ENCODE measurements at regions not wholly inside any gene's neighbourhood (a gene's known extent, or its start where the extent isn't known, plus 50 kb on each side); places are given as distances from the start of the nearest gene placed in this dataset.
A peak's percentile ranks its signal among the peaks of the same experiment; 100 is the strongest.

GRCh38 chr12:113612793-113613192 is 141.1 kb upstream of the LHX5 start:
- DNase-seq (ENCODE audit: low read depth in 1 of 2, low spot score in 1 of 2) (no peak), FAIRE-seq (no peak), ATAC-seq (0 out of 6 replicates have a peak, but pooled peaks of 1 of the 2 experiments have one; percentile 23)
- Histone ChIP-seq H3K4me3 (no peak overlapping the region), H3K4me2 (no peak overlapping the region), H3K4me1 (no peaks in the 10 kb centered on the region), H3K9me3 (peaks cover 3% of the 10 kb centered on the region; the same call in 1 of the 3 replicates), H3K27ac (no peak overlapping the region)
- TF ChIP-seq CEBPB (IDR thresholded peaks at IDR 0.05) (no peak), ZC3H11A (IDR thresholded peaks at IDR 0.05) (no peak), USF2 (IDR thresholded peaks at IDR 0.05) (no peak), RARB (CRISPR knock-in tag; IDR thresholded peaks at IDR 0.05) (no peak), ELK1 (IDR thresholded peaks at IDR 0.05; ENCODE audit: low read depth, low read length) (no peak), CTCF (IDR thresholded peaks at IDR 0.05) (no peak), FOXS1 (CRISPR knock-in tag; IDR thresholded peaks at IDR 0.05) (no peak), FOSL2 (IDR thresholded peaks at IDR 0.05) (no peak), FOSL2 (CRISPR knock-in tag; IDR thresholded peaks at IDR 0.05) (no peak), JUN (IDR thresholded peaks at IDR 0.05) (no peak), SREBF2 (IDR thresholded peaks at IDR 0.05) (no peak), RAD21 (conservative IDR thresholded peaks at IDR 0.05 in 1 of 2, IDR thresholded peaks at IDR 0.05 in 1 of 2) (no peak)
- POLR2A ChIA-PET, result no interaction called here
- CTCF ChIA-PET, result interaction anchor here (1.1 kb wide), 1 partner anchor 20 kb away, joined by 3 read pairs; no protein-coding TSS in a partner anchor
- WGBS (ENCODE audit: missing lambda C conversion rate), result 15% methylated on average over 3 of the region's 3 CpGs

- Histone ChIP-seq H3K4me2 (no peak overlapping the region), H3K4me3 (no peak overlapping the region), H3K27ac (no peak overlapping the region), H3K9me3 (peaks cover 3% of the 10 kb centered on the region; the same call in 1 of the 3 replicates), H3K4me1 (no peaks in the 10 kb centered on the region)
- DNase-seq (ENCODE audit: low read depth in 1 of 2, low spot score in 1 of 2), result no peak
- no peak for FAIRE-seq
- ChIA-PET POLR2A (no interaction called here), CTCF (no interaction called here)
- ATAC-seq, result peak in 1 of 2 experiments; percentile 28; a peak in 2 of 6 replicates
- 39% methylated on average over 16 of the region's 16 CpGs for WGBS (ENCODE audit: missing lambda C conversion rate)
- TF ChIP-seq RNF2 (IDR thresholded peaks at IDR 0.05; ENCODE audit: borderline replicate concordance, low read depth), result no peak
- TF ChIP-seq CHD2 (IDR thresholded peaks at IDR 0.05; ENCODE audit: low read length, partially characterized antibody), result no peak
- TF ChIP-seq CHD4 (IDR thresholded peaks at IDR 0.05; ENCODE audit: borderline replicate concordance), result no peak
- no peak for TF ChIP-seq MYC (IDR thresholded peaks at IDR 0.05; ENCODE audit: borderline replicate concordance, low read length)
- TF ChIP-seq POLR2AphosphoS2 (conservative IDR thresholded peaks at IDR 0.05; ENCODE audit: low read length), result no peak
- TF ChIP-seq HOXB13 (CRISPR knock-in tag; IDR thresholded peaks at IDR 0.05; ENCODE audit: low read depth), result no peak
- TF ChIP-seq KDM5A (IDR thresholded peaks at IDR 0.05), result no peak
- TF ChIP-seq BCL3 (IDR thresholded peaks at IDR 0.05), result no peak
- no peak for TF ChIP-seq CBX8 (IDR thresholded peaks at IDR 0.05)
- TF ChIP-seq RAD21 (conservative IDR thresholded peaks at IDR 0.05 in 1 of 2, IDR thresholded peaks at IDR 0.05 in 1 of 2), result no peak
- no peak for TF ChIP-seq MAX (IDR thresholded peaks at IDR 0.05)
- no peak for TF ChIP-seq EHMT2 (IDR thresholded peaks at IDR 0.05; ENCODE audit: low read depth)
- TF ChIP-seq MAZ (IDR thresholded peaks at IDR 0.05; ENCODE audit: borderline replicate concordance, low read depth, low read length), result no peak
- no peak for TF ChIP-seq USF2 (IDR thresholded peaks at IDR 0.05)
- no peak for TF ChIP-seq REST (IDR thresholded peaks at IDR 0.05)
These were observed 140.5 kb upstream of the LHX5 start for GRCh38 chr12:113612076-113612728.
